ENCODE measurements at regions not wholly inside any gene's neighbourhood (a gene's known extent, or its start where the extent isn't known, plus 50 kb on each side); places are given as distances from the start of the nearest gene placed in this dataset.

DNA sequence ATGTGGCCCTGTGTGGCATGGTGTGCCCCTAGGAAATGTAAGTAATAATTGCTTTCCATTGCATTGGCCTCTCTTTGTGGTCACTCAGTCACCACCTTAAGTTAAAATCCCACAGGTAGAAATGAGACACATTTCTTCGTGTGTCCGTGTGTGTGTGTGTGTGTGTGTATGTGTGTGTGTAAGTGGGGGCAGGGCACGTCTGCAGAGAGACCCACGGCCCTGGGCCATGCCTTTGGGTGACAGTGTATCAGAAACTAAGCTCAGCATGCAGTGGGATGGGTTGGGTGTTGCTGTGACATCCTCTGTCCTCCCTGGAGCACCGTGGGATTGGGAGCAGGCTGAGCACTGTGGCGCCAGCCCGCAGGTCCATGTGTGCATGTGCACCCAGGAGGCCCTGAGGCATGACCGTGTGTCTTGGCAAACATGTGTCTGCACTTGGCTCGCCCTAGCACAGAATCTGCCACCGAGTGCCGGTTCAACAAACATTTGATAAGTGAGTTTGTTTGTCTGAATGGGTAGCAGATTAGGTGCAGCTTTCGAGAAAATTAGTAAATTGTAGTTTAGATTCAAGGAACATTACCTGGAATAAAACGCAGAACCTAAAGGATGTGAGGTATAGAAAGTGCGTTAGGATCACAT lies 91.8 kb downstream of the WTIP start:
- TF ChIP-seq POLR2AphosphoS5 (IDR thresholded peaks at IDR 0.05; ENCODE audit: low read depth, low read length), result no peak
- TF ChIP-seq POLR2A (IDR thresholded peaks at IDR 0.05; ENCODE audit: low read depth, low read length), result no peak

Data from GM12891 (cell line).